A204.1 (cell line): ENCODE measurements at regions not wholly inside any gene's neighbourhood (a gene's known extent, or its start where the extent isn't known, plus 50 kb on each side); places are given as distances from the start of the nearest gene placed in this dataset.
"Not testable (repeated sequence)": the region's sequence is repeated elsewhere in the genome, so short reads cannot be mapped to it uniquely, and the experiment has no call there.

Experiments used
- FAIRE-seq: peaks from 2 replicates; lab custom pipeline; 2012; peaks lifted over from hg19 to GRCh38; lab: Jason Lieb, UNC

DNA sequence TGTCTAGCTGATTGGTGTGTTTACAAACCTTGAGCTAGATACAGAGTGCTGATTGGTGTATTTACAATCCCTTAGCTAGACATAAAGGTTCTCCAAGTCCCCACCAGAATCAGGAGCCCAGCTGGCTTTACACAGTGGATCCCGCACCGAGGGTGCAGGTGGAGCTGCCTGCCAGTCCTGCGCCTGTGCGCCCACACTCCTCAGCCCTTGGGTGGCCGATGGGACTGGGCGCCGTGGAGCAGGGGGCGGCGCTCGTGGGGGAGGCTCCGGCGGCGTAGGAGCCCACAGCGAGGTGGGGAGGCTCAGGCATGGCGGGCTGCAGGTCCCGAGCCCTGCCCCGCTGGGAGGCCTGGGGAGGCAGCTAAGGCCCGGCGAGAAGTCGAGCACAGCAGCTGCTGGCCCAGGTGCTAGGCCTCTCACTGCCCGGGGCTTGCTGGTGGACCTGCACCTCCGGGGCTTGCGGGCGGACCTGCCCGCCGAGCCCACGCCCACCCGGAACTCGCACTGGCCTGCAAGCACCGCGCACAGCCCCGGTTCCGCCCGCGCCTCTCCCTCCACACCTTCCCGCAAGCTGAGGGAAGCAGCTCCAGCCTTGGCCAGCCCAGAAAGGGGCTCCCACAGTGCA is 51.0 kb upstream of the CDYL start:
- FAIRE-seq, result not testable (repeated sequence)

DNA sequence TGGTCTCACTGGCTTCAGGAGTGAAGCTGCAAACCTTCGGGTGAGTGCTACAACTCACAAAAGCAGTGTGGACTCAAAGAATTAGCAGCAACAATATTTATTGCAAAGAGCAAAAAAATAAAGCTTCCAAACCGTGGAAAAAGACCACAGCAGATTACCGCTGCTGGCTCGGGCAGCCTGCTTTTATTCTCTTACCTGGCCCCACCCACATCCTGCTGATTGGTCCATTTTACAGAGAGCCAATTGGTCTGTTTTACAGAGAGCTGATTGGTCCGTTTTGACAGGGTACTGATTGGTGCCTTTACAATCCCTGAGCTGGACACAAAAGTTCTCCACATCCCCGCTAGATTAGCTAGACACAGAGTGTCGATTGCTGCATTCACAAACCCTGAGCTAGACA is 51.5 kb upstream of the CDYL start:
- FAIRE-seq, result not testable (repeated sequence)

- FAIRE-seq, result no peak
These were observed 52.8 kb upstream of the CDYL start for GRCh38 chr6:4723383-4723782.

- FAIRE-seq, result not testable (repeated sequence)
These were observed 54.8 kb upstream of the CDYL start for GRCh38 chr6:4721368-4721767.

GRCh38 chr6:4719491-4719890 is 56.7 kb upstream of the CDYL start:
- FAIRE-seq, result no peak

- no peak for FAIRE-seq
These were observed 58.3 kb upstream of the CDYL start for GRCh38 chr6:4717856-4718255.

GRCh38 chr6:4717124-4717523 is 59.1 kb upstream of the CDYL start:
- FAIRE-seq, result no peak

GRCh38 chr6:4714961-4715501 is 61.2 kb upstream of the CDYL start:
- FAIRE-seq, result no peak

GRCh38 chr6:4712291-4712690 is 63.9 kb upstream of the CDYL start:
- FAIRE-seq, result no peak

DNA sequence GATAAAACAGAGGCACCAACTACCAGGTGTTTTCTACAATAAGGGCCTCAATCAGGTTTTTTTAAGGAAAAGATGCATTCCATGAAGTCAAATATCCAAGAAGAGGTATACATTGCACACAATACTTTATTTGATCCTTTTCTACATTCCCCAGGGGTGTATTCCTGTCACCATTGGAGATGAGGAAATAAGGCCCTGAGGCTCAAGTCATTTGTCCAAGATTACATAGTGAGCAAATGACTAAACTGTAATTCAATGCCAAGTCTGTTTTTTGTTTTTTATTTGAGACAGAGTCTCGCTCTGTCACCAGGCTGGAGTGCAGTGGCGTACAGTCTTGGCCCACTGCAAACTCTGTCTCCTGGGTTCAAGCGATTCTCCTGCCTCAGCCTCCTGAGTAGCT is 69.2 kb upstream of the CDYL start:
- FAIRE-seq, result no peak

DNA sequence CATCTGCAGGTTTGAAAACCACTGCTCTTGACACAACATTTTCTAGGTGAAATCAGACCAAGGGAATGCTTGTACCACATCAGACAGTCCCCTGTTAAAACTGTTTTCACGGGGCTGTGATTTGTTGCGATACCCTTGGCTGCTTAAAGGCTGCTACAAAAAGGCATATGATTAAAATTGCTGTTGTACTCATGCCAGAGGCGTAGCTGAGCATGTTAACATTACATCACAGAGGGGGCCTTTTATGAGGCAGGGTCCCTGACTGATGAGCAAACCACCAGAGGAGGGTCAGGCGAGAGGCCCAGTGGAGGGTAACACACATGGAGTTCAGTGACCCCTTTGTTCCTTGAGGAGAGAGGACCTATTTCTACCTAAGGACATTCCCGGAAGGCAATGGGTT is 70.4 kb upstream of the CDYL start:
- no peak for FAIRE-seq

GRCh38 chr6:4703382-4703781 is 72.8 kb upstream of the CDYL start:
- no peak for FAIRE-seq

- FAIRE-seq, result no peak
These were observed 77.1 kb upstream of the CDYL start for GRCh38 chr6:4698901-4699659.

DNA sequence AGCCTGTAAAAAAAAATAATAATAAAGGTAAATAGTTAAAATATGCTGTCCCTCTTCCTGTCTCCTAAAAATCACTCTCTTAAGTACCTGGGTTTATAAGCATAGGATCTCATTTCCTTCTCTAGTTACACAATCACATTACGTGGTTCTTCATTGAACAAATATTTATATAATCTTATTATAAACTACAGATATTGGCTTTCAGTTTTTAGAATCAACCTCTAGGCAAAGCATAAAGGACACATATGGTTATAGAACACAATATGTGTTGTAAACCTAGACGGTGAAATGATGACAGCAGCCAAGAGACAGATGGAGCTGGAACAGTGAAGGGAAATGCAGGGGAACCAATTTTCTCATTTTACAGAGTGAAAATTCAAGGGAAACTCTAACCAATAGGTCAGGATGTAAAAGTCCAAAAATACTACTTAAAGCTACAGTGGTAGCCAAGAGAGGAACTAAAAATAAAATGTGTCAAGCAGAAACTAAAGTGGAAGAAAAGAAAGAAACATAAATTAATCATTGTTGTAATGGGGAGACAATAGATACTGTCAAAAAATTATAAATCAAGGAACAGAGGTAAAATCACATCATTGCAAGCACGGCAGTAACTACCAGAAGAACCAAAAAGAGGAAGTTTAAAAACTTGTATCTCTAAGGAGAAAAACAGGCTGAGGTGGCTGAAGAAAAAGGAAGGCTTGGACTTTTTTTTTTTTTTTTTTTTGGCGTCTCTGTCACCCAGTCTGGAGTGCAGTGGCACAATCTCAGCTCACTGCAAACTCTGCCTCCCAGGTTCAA is 82.8 kb upstream of the CDYL start:
- FAIRE-seq, result no peak

DNA sequence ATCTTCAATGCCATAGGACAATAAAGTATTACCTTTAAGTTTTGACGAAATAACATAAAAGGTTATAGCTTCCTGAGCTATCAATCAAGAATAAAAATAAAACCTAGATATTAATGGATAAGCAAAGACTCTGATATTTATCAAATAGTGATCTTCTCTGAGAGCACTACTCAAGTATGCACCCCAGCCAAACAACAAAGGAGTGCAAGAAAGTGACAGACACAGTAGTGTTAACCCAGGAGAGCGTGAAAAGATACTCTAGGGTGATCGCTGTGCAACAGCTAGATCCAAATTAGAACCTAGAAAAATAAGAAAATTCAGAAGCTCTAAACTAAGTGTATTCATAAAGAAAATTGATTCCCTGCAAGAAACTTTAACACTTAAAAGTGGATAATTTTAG is 83.5 kb upstream of the CDYL start:
- FAIRE-seq, result no peak

DNA sequence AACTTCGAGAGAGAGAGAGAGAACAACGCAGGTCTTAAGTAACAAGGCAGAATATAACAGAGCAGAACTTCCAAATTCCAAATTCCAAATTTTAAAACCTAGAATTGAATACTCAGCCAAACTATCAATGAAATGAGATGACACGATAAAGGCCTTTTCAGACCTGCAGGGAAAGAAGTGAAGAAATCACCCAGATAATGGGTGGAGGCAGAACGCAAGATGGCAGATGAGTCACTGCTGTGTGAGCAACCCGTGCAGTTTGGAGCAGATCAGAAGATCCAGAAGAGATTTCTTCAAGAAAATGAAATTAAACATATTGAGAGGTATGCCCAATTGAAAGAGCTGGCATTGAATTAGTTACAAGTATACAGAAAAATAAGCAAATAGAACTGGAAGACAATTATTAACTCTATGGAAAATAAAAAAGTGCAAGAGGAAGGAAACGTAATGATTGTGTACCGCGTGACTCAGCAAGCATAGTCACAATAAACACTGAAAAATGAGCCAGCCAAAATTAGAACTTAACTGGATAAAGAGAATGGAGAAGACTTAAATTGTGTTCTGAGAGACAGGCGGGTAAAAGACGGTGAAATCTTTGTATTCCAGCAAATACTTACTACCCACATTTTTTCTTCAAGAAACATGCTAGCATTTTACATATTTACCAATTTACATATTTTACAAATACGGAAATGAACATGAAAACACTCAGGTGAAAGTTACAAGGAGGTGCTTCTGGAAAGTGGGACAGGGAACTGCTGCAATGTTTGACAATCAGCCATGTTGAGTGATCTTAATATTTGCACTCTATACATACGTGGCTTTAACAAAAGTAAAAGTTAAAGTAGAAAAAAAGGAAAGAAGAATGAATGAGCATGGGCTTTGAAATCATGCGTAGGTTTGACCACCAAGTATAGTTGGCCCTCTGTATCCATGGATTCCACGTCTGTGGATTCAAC is 87.9 kb upstream of the CDYL start:
- no peak for FAIRE-seq

- no peak for FAIRE-seq
These were observed 88.6 kb upstream of the CDYL start for GRCh38 chr6:4687656-4687988.

DNA sequence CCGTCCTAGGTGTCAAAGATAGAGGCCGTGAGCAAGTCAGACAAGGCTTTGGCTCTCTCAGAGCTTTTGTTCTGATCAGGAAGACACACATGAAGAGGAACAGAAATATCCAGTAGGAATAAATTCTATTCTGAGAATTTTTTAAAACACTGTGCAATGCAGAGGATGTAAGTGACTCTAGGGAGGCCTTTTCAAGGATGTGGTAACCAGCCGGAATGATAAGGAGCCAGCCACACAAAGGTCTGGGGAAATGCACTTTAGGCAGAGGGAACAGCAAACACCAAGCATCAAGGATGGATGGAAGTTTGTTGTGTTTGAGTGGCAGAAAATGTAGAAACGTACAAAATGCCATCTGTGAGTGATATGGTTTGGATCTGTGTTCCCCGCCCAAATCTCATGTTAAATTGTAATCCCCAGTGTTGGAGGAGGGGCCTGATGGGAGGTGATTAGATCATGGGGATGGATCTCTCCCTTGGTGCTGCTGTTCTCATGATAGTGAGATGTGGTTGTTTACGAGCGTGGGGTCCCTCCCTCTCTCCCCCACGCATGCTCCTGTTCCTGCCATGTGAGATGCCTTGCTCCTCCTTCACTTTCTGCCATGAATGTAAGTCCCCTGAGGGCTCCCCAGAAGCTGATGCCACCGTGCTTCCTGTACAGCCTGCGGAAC is 93.6 kb upstream of the CDYL start:
- FAIRE-seq, result no peak

- FAIRE-seq, result no peak
These were observed 97.5 kb upstream of the CDYL start for GRCh38 chr6:4678506-4679300.

- no peak for FAIRE-seq
These were observed 98.5 kb upstream of the CDYL start for GRCh38 chr6:4677751-4678065.
